Chondrocyte (in vitro differentiated cells): ENCODE measurements at regions not wholly inside any gene's neighbourhood (a gene's known extent, or its start where the extent isn't known, plus 50 kb on each side); places are given as distances from the start of the nearest gene placed in this dataset.

Experiments
- DNase-seq: peaks from one replicate; pipeline ENCODE4 v3.0.0; 2021; ENCODE audit warnings: mixed read lengths, low spot score
- H3K27ac Mint-ChIP-seq: one replicate; pipeline ENCODE4 v1.8.0; 2021; ENCODE audit warnings: mild to moderate bottlenecking, moderate library complexity, mixed read lengths; ENCODE audit not compliant: unreplicated experiment
- H3K27me3 Mint-ChIP-seq: 2 replicates; pipeline ENCODE4 v1.8.0; 2021; ENCODE audit warnings: low read depth, mixed read lengths
- H3K36me3 Mint-ChIP-seq: 2 replicates; pipeline ENCODE4 v1.8.0; 2021; ENCODE audit warnings: low read depth, mixed read lengths
- H3K4me1 Mint-ChIP-seq: 2 replicates; pipeline ENCODE4 v1.8.0; 2021; ENCODE audit warnings: low read depth, mild to moderate bottlenecking, mixed read lengths
- H3K4me3 Mint-ChIP-seq: one replicate; pipeline ENCODE4 v1.8.0; 2021; ENCODE audit warnings: mild to moderate bottlenecking, moderate library complexity, mixed read lengths; ENCODE audit not compliant: unreplicated experiment
- H3K9me3 Mint-ChIP-seq: 2 replicates; pipeline ENCODE4 v1.8.0; 2021; ENCODE audit warnings: low read depth, mixed read lengths
- CTCF ChIP-seq: fragments of 200-600 bp; sonication (generic); IDR thresholded peaks from 2 replicates; pipeline ENCODE4 v1.5.0; 2021; ENCODE audit warnings: antibody characterized with exemption, mild to moderate bottlenecking, moderate library complexity

GRCh38 chr14:29222671-29223268, 456.2 kb downstream of the FOXG1 start:
- H3K4me3 Mint-ChIP-seq = no peak overlapping the region
- DNase-seq = no peak
- no peaks in the 10 kb centered on the region for H3K4me1 Mint-ChIP-seq
- peaks cover 20% of the 10 kb centered on the region for H3K27me3 Mint-ChIP-seq
- peak; percentile 77 for TF ChIP-seq CTCF
- H3K9me3 Mint-ChIP-seq = no peaks in the 10 kb centered on the region
- no peak overlapping the region for H3K27ac Mint-ChIP-seq
- H3K36me3 Mint-ChIP-seq = no peaks in the 10 kb centered on the region

- Mint-ChIP-seq H3K27ac (no peak overlapping the region), H3K4me1 (no peaks in the 10 kb centered on the region), H3K9me3 (no peaks in the 10 kb centered on the region), H3K4me3 (no peak overlapping the region), H3K27me3 (peaks cover 20% of the 10 kb centered on the region), H3K36me3 (no peaks in the 10 kb centered on the region)
- DNase-seq = no peak
- no peak for TF ChIP-seq CTCF
Observed at GRCh38 chr14:29223947-29224346, 457.4 kb downstream of the FOXG1 start.

GRCh38 chr14:29227631-29228030, 461.0 kb downstream of the FOXG1 start:
- Mint-ChIP-seq H3K4me3 (no peak overlapping the region), H3K9me3 (no peaks in the 10 kb centered on the region), H3K36me3 (no peaks in the 10 kb centered on the region), H3K27ac (no peak overlapping the region), H3K27me3 (peaks cover 4% of the 10 kb centered on the region), H3K4me1 (no peaks in the 10 kb centered on the region)
- TF ChIP-seq CTCF = no peak
- DNase-seq = no peak

- no peaks in the 10 kb centered on the region for H3K4me1 Mint-ChIP-seq
- H3K27ac Mint-ChIP-seq = no peak overlapping the region
- DNase-seq = no peak
- no peaks in the 10 kb centered on the region for H3K36me3 Mint-ChIP-seq
- no peaks in the 10 kb centered on the region for H3K9me3 Mint-ChIP-seq
- no peak overlapping the region for H3K4me3 Mint-ChIP-seq
- no peaks in the 10 kb centered on the region for H3K27me3 Mint-ChIP-seq
- no peak for TF ChIP-seq CTCF
Observed at GRCh38 chr14:29232153-29232552, 465.6 kb downstream of the FOXG1 start.

DNA sequence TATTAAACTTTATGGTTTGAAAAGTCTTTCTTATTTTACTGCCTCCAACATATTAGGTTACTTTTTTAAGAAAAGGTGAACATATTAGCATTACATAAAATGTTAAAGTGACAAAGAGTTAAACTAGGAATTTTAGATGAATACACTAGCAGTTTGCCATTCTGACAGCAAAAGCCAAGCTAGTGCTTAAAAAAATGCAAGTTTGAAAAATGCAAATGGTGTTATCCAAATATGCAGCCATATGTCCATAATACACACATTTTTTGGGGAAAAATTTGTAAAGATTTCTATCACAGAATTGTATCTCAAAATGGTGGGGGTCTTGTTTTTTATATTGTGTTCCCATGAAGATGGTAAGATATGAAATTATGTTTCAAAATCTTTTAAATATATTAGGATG, 466.1 kb downstream of the FOXG1 start:
- DNase-seq = no peak
- no peak for TF ChIP-seq CTCF
- Mint-ChIP-seq H3K27ac (no peak overlapping the region), H3K36me3 (no peaks in the 10 kb centered on the region), H3K4me1 (no peaks in the 10 kb centered on the region), H3K27me3 (no peaks in the 10 kb centered on the region), H3K9me3 (no peaks in the 10 kb centered on the region), H3K4me3 (no peak overlapping the region)
